ENCODE measurements at regions not wholly inside any gene's neighbourhood (a gene's known extent, or its start where the extent isn't known, plus 50 kb on each side); places are given as distances from the start of the nearest gene placed in this dataset.

DNA sequence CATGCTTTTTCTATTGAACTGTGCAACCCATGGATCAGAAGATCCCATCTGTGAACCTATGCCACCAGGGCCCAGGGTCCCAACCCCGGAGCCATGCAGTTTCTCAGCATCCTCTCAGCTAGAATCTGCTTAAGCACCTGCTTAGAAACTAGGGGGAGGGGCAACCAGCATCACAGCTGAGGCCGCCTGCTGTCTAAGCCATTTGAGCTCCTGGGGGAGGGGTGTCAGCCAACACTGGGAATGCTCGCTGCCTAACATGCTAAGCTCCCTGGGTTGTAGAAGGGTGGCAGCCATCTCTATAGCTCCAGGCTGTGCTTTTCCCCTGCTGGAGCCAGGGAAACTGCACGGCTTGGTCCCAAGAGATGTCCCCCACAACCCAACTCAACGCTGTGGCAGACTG is 322.8 kb downstream of the EDEM1 start:
- Histone ChIP-seq H3K9ac (ENCODE audit: insufficient read depth in 1 of 2, low read depth in 2 of 2, low read length in 2 of 2) (no peak overlapping the region), H3K4me3 (no peak overlapping the region), H3K27ac (ENCODE audit: extremely low read depth, low read depth, low read length) (no peak overlapping the region), H3K27me3 (ENCODE audit: control insufficient read depth in 2 of 2, insufficient read depth in 2 of 2, low read length in 2 of 2) (no peaks in the 10 kb centered on the region), H3K79me2 (ENCODE audit: control insufficient read depth, insufficient read depth, low read length) (no peaks in the 10 kb centered on the region), H3K9me1 (ENCODE audit: control insufficient read depth, insufficient read depth, low read length) (no peaks in the 10 kb centered on the region), H2AFZ (ENCODE audit: low read depth, low read length) (no peak overlapping the region), H4K20me1 (replicated peaks; ENCODE audit: control insufficient read depth, insufficient read depth, low read length) (no peaks in the 10 kb centered on the region), H3K36me3 (ENCODE audit: control insufficient read depth, insufficient read depth, low read length) (no peaks in the 10 kb centered on the region), H3K9me3 (replicated peaks; ENCODE audit: control insufficient read depth, insufficient read depth, low read depth, low read length) (peaks cover 13% of the 10 kb centered on the region), H3K4me2 (ENCODE audit: insufficient read depth, low read length) (no peak overlapping the region), H3K4me1 (replicated peaks in 1 of 2; ENCODE audit: control insufficient read depth in 2 of 2, insufficient read depth in 2 of 2, low read length in 2 of 2) (no peaks in the 10 kb centered on the region; a peak in 1 of 5 replicates)
- ChIA-PET CTCF (ENCODE audit: low intra/inter-chr PET ratio) (no interaction called here), POLR2A (interaction anchor here (0.7 kb wide), 1 partner anchor 48 kb away, joined by 3 read pairs; no protein-coding TSS in a partner anchor)
- ATAC-seq, result no peak
- intact Hi-C loops (cut with micrococcal nuclease) (no loop called here), in situ Hi-C loops (cut with MboI) (no loop called here)
- FAIRE-seq, result no peak
- no TSS peak for BruUV-seq (replicated peaks)
- no peak for DNase-seq (ENCODE audit: extremely low read depth in 1 of 4, low spot score in 3 of 4)
- 46% methylated on average over 5 of the region's 5 CpGs for WGBS (ENCODE audit: insufficient coverage, low coverage, missing lambda C conversion rate)
- TF ChIP-seq WHSC1 (IDR thresholded peaks at IDR 0.05; ENCODE audit: low read length) (no peak), HDAC6 (IDR thresholded peaks at IDR 0.05; ENCODE audit: low read depth, low read length) (no peak), CEBPG (CRISPR knock-in tag; IDR thresholded peaks at IDR 0.05) (no peak), CEBPG (tag; conservative IDR thresholded peaks at IDR 0.05 in 1 of 2, IDR thresholded peaks at IDR 0.05 in 1 of 2) (no peak), E2F8 (IDR thresholded peaks at IDR 0.05; ENCODE audit: low read depth, partially characterized antibody) (no peak), ZKSCAN8 (CRISPR knock-in tag; IDR thresholded peaks at IDR 0.05) (no peak), DMBX1 (CRISPR knock-in tag; IDR thresholded peaks at IDR 0.05; ENCODE audit: borderline replicate concordance) (no peak), ETV1 (tag; conservative IDR thresholded peaks at IDR 0.05; ENCODE audit: low read depth) (no peak), ZFP30 (CRISPR knock-in tag; IDR thresholded peaks at IDR 0.05; ENCODE audit: borderline replicate concordance) (no peak), MLLT1 (IDR thresholded peaks at IDR 0.05) (no peak), ZNF431 (CRISPR knock-in tag; IDR thresholded peaks at IDR 0.05) (no peak), ZNF134 (CRISPR knock-in tag; conservative IDR thresholded peaks at IDR 0.05) (no peak), BACH1 (tag; IDR thresholded peaks at IDR 0.05) (no peak), RHOXF2B (CRISPR knock-in tag; conservative IDR thresholded peaks at IDR 0.05) (no peak), PHF20 (IDR thresholded peaks at IDR 0.05; ENCODE audit: partially characterized antibody) (no peak), RCOR1 (IDR thresholded peaks at IDR 0.05; ENCODE audit: borderline replicate concordance in 1 of 2, low read depth in 2 of 2, low read length in 2 of 2) (no peak), JUNB (CRISPR knock-in tag; conservative IDR thresholded peaks at IDR 0.05) (no peak)
- TF ChIP-seq, protein P1, sequence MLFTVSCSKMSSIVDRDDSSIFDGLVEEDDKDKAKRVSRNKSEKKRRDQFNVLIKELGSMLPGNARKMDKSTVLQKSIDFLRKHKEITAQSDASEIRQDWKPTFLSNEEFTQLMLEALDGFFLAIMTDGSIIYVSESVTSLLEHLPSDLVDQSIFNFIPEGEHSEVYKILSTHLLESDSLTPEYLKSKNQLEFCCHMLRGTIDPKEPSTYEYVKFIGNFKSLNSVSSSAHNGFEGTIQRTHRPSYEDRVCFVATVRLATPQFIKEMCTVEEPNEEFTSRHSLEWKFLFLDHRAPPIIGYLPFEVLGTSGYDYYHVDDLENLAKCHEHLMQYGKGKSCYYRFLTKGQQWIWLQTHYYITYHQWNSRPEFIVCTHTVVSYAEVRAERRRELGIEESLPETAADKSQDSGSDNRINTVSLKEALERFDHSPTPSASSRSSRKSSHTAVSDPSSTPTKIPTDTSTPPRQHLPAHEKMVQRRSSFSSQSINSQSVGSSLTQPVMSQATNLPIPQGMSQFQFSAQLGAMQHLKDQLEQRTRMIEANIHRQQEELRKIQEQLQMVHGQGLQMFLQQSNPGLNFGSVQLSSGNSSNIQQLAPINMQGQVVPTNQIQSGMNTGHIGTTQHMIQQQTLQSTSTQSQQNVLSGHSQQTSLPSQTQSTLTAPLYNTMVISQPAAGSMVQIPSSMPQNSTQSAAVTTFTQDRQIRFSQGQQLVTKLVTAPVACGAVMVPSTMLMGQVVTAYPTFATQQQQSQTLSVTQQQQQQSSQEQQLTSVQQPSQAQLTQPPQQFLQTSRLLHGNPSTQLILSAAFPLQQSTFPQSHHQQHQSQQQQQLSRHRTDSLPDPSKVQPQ (CRISPR knock-in tag; IDR thresholded peaks at IDR 0.05; ENCODE audit: borderline replicate concordance), result no peak
